ENCODE measurements at regions not wholly inside any gene's neighbourhood (a gene's known extent, or its start where the extent isn't known, plus 50 kb on each side); places are given as distances from the start of the nearest gene placed in this dataset.

- TF ChIP-seq, protein P1, sequence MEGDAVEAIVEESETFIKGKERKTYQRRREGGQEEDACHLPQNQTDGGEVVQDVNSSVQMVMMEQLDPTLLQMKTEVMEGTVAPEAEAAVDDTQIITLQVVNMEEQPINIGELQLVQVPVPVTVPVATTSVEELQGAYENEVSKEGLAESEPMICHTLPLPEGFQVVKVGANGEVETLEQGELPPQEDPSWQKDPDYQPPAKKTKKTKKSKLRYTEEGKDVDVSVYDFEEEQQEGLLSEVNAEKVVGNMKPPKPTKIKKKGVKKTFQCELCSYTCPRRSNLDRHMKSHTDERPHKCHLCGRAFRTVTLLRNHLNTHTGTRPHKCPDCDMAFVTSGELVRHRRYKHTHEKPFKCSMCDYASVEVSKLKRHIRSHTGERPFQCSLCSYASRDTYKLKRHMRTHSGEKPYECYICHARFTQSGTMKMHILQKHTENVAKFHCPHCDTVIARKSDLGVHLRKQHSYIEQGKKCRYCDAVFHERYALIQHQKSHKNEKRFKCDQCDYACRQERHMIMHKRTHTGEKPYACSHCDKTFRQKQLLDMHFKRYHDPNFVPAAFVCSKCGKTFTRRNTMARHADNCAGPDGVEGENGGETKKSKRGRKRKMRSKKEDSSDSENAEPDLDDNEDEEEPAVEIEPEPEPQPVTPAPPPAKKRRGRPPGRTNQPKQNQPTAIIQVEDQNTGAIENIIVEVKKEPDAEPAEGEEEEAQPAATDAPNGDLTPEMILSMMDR (IDR thresholded peaks at IDR 0.05): no peak
- no peak for DNase-seq (ENCODE audit: low spot score)
- H3K27ac ChIP-seq: no peak overlapping the region
- H3K4me3 ChIP-seq: no peak overlapping the region
Observed at GRCh38 chr1:9426291-9426711, 113.0 kb upstream of the SLC25A33 start.

DNA sequence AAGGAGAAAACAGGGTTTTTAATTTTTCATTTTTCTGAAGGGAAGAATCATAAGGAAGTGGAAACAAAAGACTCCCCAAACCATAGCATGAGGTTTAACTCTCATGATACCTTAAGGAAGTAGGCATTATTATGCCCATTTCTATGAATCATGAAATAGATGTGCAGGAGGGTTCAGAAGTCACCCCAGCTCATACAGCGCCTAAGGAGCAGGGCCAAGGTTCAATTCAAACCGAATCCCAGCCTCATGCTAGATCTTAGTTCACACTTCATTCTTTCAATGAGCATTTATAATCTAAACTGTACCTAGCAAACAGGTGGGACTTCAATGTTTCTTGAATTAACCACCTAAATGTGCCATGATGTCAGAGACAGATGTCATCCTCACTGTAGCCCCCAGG lies 111.9 kb upstream of the SLC25A33 start:
- H3K4me3 ChIP-seq: no peak overlapping the region
- TF ChIP-seq, protein P1 (IDR thresholded peaks at IDR 0.05): no peak
- DNase-seq (ENCODE audit: low spot score): no peak
- H3K27ac ChIP-seq: no peak overlapping the region

DNA sequence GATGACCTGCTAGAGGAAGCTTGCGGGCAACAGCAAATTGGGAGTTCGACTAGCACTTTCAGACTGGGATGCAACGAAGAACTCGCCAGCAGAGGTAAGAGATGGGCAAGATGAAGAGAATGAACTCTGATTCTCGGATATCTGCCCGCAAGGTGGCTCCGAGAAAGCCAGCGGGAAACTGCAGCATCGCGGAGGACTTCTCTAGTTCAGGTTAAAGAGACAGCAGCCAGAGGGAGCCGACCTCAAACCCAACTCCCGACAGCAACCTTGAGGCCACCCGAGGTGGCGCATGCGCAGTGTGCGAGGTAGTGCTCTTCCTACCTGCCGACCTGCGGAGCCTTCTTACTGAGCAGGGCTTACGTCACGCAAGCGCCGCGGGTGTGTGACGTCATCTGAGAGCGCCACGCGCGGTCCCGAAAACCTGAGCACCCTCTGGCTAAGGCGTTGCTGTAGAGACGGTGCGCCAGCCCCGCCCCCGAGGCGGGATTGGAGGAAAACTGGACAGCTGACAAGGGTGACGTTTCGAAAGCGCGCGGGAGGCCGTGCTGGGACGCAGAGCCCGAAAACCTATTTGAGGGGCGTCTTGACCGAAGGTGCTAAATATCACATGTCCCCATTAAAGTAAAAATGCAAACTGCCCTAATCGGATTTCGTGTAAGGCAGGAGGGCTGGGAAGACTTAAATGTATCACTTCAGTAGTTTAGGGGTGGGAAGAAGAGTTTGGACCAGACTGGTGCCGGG lies 110.5 kb upstream of the SLC25A33 start:
- peak overlapping the region; percentile 75 for H3K4me3 ChIP-seq
- TF ChIP-seq, protein P1 (IDR thresholded peaks at IDR 0.05): no peak

DNA sequence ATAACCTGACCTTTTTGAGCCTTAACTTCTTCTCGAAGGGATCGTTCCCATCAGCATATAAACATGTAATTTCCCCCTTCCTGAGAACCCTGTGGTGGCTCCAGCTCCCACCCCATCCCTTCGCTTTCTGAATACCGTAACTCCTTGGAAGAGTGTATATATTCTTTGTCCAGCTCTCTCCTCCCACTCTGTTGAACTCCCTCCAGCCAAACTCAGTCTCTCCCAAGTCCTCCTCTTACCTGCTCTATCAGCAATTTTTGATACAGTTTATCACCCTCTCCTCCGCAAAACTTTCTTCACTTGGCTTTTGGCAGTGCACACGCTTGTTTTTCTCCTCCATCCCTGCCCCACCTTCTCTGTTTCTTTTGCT lies 109.9 kb upstream of the SLC25A33 start:
- TF ChIP-seq, protein P1 (IDR thresholded peaks at IDR 0.05): no peak
- H3K4me3 ChIP-seq: peak overlapping the region; percentile 75
- no peak for DNase-seq (ENCODE audit: low spot score)
- peak overlapping the region; percentile 85 to 87 for H3K27ac ChIP-seq

More for the DNA sequence above, 110.5 kb upstream of the SLC25A33 start:
- DNase-seq (ENCODE audit: low spot score): peak; percentile 99
- H3K27ac ChIP-seq: peak overlapping the region; percentile 85 to 87

DNA sequence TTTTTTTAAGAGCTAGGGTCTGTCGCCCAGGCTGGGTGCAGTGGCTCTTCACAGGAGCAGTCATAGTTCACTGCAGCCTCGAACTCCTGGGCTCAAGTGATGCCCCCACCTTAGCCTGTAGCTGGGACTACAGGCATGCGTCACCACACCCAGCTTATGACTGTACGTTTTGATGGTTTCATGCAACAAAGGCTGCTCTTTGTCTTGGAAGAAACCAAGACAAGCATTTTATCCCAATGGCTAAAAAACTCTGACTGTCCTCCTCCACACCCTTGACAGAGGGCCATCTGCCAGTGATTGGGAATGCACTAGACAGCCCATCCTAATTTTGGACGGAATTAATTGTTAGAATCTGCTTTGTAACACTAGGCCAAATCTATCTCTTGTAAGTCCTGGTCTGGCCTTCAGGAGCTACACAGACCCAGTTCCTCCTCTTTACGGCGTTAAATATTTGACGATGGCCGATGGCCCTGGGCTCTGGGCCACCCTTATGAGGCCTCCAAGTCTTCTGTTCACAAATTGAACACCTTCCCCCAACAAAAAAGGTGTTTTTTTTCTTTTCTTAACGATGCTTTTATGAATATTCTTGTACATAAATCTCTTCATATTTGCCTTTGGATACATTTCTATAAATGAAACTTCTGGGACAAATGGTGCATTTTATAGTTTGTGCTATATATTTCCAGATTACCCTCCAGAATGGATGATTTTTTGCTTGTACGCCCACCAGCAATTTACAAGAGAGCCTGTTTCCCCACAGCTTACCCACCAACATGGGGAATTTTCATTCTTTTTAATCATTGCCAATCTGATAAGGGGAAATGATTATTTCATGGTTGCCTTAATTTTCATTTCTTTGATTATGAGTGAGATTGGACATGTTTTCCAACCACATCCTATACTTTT lies 104.8 kb upstream of the SLC25A33 start:
- no peak overlapping the region for H3K27ac ChIP-seq

GRCh38 chr1:9435153-9435636 lies 104.1 kb upstream of the SLC25A33 start:
- peak overlapping the region; percentile 29 to 69 for H3K27ac ChIP-seq
- no peak for DNase-seq (ENCODE audit: low spot score)
- no peak overlapping the region for H3K4me3 ChIP-seq
- TF ChIP-seq, protein P1 (IDR thresholded peaks at IDR 0.05): no peak

More for the DNA sequence above, 104.8 kb upstream of the SLC25A33 start:
- DNase-seq (ENCODE audit: low spot score): no peak
- TF ChIP-seq, protein P1 (IDR thresholded peaks at IDR 0.05): no peak
- H3K4me3 ChIP-seq: no peak overlapping the region

All from coronary artery (tissue), 2 donors.